ENCODE measurements at regions not wholly inside any gene's neighbourhood (a gene's known extent, or its start where the extent isn't known, plus 50 kb on each side); places are given as distances from the start of the nearest gene placed in this dataset.

- TF ChIP-seq NR2F1 (CRISPR knock-in tag; IDR thresholded peaks at IDR 0.05): no peak
Measured at GRCh38 chr1:61572046-61572445, 152.9 kb downstream of the TM2D1 start (continued).

GRCh38 chr1:61570191-61570590 is 154.8 kb downstream of the TM2D1 start:
- no peaks in the 10 kb centered on the region for H3K4me1 ChIP-seq (ENCODE audit: insufficient read depth, low read length)
- no peak for FAIRE-seq
- intact Hi-C loops (cut with micrococcal nuclease; ENCODE audit: unreplicated experiment): no loop called here
- H3K9me3 ChIP-seq (ENCODE audit: low read length): peaks cover 16% of the 10 kb centered on the region
- no peak for ATAC-seq
- ChIA-PET CTCF (ENCODE audit: low intra/inter-chr PET ratio, low total read pairs) (no interaction called here), POLR2A (no interaction called here)
- no TSS peak for BruUV-seq (replicated peaks)
- in situ Hi-C loops (cut with HindIII; ENCODE audit: extremely low pct_ligation_motif_present, low pct_unique_long_range_greater_than_20kb): no loop called here
- no peak overlapping the region for H3K4me2 ChIP-seq (ENCODE audit: low read depth, low read length)
- no peak overlapping the region for H2AFZ ChIP-seq (ENCODE audit: low read length)
- 0% methylated on average over 1 of the region's 1 CpG for WGBS (ENCODE audit: low lambda C conversion rate)
- peaks cover 0 to 11% of the 10 kb centered on the region in 2 experiments; a peak in 1 of 5 replicates for H3K27me3 ChIP-seq (ENCODE audit: control insufficient read depth in 1 of 2, insufficient read depth in 2 of 2, low read length in 2 of 2)
- no peak for DNase-seq (ENCODE audit: low spot score)
- H3K4me3 ChIP-seq (replicated peaks in 1 of 3; ENCODE audit: insufficient read depth in 1 of 3, low read depth in 2 of 3, low read length in 3 of 3): no peak overlapping the region
- H3K79me2 ChIP-seq (ENCODE audit: insufficient read depth, low read length): no peaks in the 10 kb centered on the region
- H4K20me1 ChIP-seq (ENCODE audit: insufficient read depth, low read length): no peaks in the 10 kb centered on the region
- H3K36me3 ChIP-seq (replicated peaks in 1 of 2; ENCODE audit: control insufficient read depth in 1 of 2, insufficient read depth in 2 of 2, low read length in 2 of 2): no peaks in the 10 kb centered on the region
- H3K27ac ChIP-seq (ENCODE audit: extremely low read length, insufficient read depth, low read length): no peak overlapping the region
- H3K9ac ChIP-seq (ENCODE audit: insufficient read depth, low read depth, low read length): no peak overlapping the region
- TF ChIP-seq ZNF646 (CRISPR knock-in tag; IDR thresholded peaks at IDR 0.05) (no peak), ZBTB46 (CRISPR knock-in tag; IDR thresholded peaks at IDR 0.05; ENCODE audit: borderline replicate concordance) (no peak), CBX5 (CRISPR knock-in tag; IDR thresholded peaks at IDR 0.05; ENCODE audit: borderline replicate concordance) (no peak), YEATS2 (CRISPR knock-in tag; IDR thresholded peaks at IDR 0.05; ENCODE audit: borderline replicate concordance) (no peak), STAT6 (CRISPR knock-in tag; IDR thresholded peaks at IDR 0.05; ENCODE audit: borderline replicate concordance) (no peak)

All from HepG2 (cell line).